GM12874 (cell line): ENCODE measurements at regions not wholly inside any gene's neighbourhood (a gene's known extent, or its start where the extent isn't known, plus 50 kb on each side); places are given as distances from the start of the nearest gene placed in this dataset.

Experiments used
- TF ChIP-seq, protein P1 (sequence below): IDR thresholded peaks from 2 replicates; pipeline ENCODE4 v1.5.1; 2011; ENCODE audit warnings: low read depth, mild to moderate bottlenecking, control low read depth, low read length, moderate library complexity; ENCODE audit not compliant: insufficient read depth

DNA sequence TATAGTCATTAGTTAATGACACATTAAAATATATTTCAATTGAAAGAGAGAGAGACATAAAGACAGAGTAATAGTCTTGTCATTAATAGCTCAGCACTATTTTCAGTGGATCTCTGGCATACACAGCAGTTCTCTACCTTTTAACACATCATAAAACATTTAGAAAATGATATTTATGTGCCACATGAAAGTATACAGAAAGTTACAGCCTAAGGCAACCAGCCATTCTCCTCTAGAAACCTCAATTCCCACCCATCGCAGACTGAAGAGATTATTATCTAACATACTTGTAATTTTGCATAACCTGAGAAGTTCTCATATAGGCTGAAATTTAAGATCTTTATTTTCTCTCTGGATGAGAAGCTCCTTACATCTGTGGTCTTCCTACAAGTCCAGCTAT, 58.7 kb upstream of the FAM83B start:
- TF ChIP-seq, protein P1, sequence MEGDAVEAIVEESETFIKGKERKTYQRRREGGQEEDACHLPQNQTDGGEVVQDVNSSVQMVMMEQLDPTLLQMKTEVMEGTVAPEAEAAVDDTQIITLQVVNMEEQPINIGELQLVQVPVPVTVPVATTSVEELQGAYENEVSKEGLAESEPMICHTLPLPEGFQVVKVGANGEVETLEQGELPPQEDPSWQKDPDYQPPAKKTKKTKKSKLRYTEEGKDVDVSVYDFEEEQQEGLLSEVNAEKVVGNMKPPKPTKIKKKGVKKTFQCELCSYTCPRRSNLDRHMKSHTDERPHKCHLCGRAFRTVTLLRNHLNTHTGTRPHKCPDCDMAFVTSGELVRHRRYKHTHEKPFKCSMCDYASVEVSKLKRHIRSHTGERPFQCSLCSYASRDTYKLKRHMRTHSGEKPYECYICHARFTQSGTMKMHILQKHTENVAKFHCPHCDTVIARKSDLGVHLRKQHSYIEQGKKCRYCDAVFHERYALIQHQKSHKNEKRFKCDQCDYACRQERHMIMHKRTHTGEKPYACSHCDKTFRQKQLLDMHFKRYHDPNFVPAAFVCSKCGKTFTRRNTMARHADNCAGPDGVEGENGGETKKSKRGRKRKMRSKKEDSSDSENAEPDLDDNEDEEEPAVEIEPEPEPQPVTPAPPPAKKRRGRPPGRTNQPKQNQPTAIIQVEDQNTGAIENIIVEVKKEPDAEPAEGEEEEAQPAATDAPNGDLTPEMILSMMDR, result no peak
